Keratinocyte (primary cell): ENCODE measurements at regions not wholly inside any gene's neighbourhood (a gene's known extent, or its start where the extent isn't known, plus 50 kb on each side); places are given as distances from the start of the nearest gene placed in this dataset.

Source experiments
- CTCF ChIP-seq, 3 experiments: IDR thresholded peaks in 1 of 3; conservative IDR thresholded peaks in 1 of 3; optimal IDR thresholded peaks in 1 of 3; 2 replicates in 2 of 3; 3 replicates in 1 of 3; pipeline versions ENCODE3 to v1.5.1; 2011; ENCODE audit warnings: low read length in 3 of 3, mild to moderate bottlenecking in 3 of 3, moderate library complexity in 2 of 3, control low read depth in 1 of 3, inconsistent platforms in 1 of 3; ENCODE audit not compliant: insufficient read depth in 2 of 3; ENCODE audit errors: extremely low read depth in 1 of 3
- EZH2 ChIP-seq: IDR thresholded peaks from one replicate; pipeline ENCODE4 v1.6.1; 2012; ENCODE audit warnings: inconsistent platforms, mild to moderate bottlenecking, low read length, moderate library complexity

- no peak for TF ChIP-seq CTCF (optimal IDR thresholded peaks at IDR 0.05 in 1 of 3, IDR thresholded peaks at IDR 0.05 in 1 of 3, conservative IDR thresholded peaks at IDR 0.05 in 1 of 3; ENCODE audit: extremely low read depth in 1 of 3, insufficient read depth in 2 of 3, low read length in 3 of 3)
- no peak for TF ChIP-seq EZH2
Measured at GRCh38 chr15:81744364-81744763, 301.5 kb downstream of the MEX3B start.
